Retinal pigment epithelial cell (primary cell): ENCODE measurements at regions not wholly inside any gene's neighbourhood (a gene's known extent, or its start where the extent isn't known, plus 50 kb on each side); places are given as distances from the start of the nearest gene placed in this dataset.

Source experiments
- DNase-seq: peaks from one replicate; pipeline ENCODE4 v3.0.0-alpha.2; 2010; ENCODE audit warnings: low read depth
- H3K4me3 ChIP-seq: 2 replicates; pipeline ENCODE4 v1.5.1; 2011; ENCODE audit warnings: mild to moderate bottlenecking, low read length, control low read depth, moderate library complexity
- CTCF ChIP-seq: conservative IDR thresholded peaks from 2 replicates; pipeline ENCODE4 v1.5.1; 2011; ENCODE audit warnings: low read depth, low read length, control low read depth, inconsistent platforms

- DNase-seq: no peak
- H3K4me3 ChIP-seq: no peak overlapping the region
- no peak for TF ChIP-seq CTCF
Measured at GRCh38 chr17:73971127-73971526, 232.4 kb upstream of the RPL38 start.

- no peak overlapping the region for H3K4me3 ChIP-seq
- no peak for DNase-seq
- no peak for TF ChIP-seq CTCF
Measured at GRCh38 chr17:73972056-73972455, 231.4 kb upstream of the RPL38 start.

GRCh38 chr17:73972901-73973300, 230.6 kb upstream of the RPL38 start:
- TF ChIP-seq CTCF: no peak
- DNase-seq: no peak
- no peak overlapping the region for H3K4me3 ChIP-seq

GRCh38 chr17:73973586-73974409, 229.7 kb upstream of the RPL38 start:
- TF ChIP-seq CTCF: no peak
- no peak for DNase-seq

GRCh38 chr17:73974536-73974935, 228.9 kb upstream of the RPL38 start:
- no peak for TF ChIP-seq CTCF
- DNase-seq: no peak
- H3K4me3 ChIP-seq: no peak overlapping the region

More at GRCh38 chr17:73973586-73974409, 229.7 kb upstream of the RPL38 start:
- H3K4me3 ChIP-seq: no peak overlapping the region

GRCh38 chr17:73976147-73976546, 227.3 kb upstream of the RPL38 start:
- no peak overlapping the region for H3K4me3 ChIP-seq
- no peak for DNase-seq
- TF ChIP-seq CTCF: no peak
